IMR-90 (cell line): ENCODE measurements at regions not wholly inside any gene's neighbourhood (a gene's known extent, or its start where the extent isn't known, plus 50 kb on each side); places are given as distances from the start of the nearest gene placed in this dataset.
A peak's percentile ranks its signal among the peaks of the same experiment; 100 is the strongest.

Experiments used
- ATAC-seq: fragments of 200-7000 bp; cut with Tn5 transposase; 2 replicates; pipeline ENCODE4 v1.9.1; 2020; ENCODE audit warnings: low read depth, mild to moderate bottlenecking, moderate library complexity
- BruUV-seq: library from RNA; stranded (reverse); fragments of 400-500 nt; replicated peaks from 2 replicates; lab custom pipeline; 2021; lab: Mats Ljungman, UMichigan
- CTCF ChIA-PET: fragments of 300-600 bp; formaldehyde crosslinking; extraction: SDS; loops from one replicate; lab custom pipeline; 2021; ENCODE audit warnings: antibody characterized with exemption; lab: Yijun Ruan, JAX
- POLR2A ChIA-PET: fragments of 300-600 bp; sonication (Branson Sonifier 250); formaldehyde crosslinking; loops from one replicate; lab custom pipeline; 2022; ENCODE audit warnings: antibody characterized with exemption; ENCODE audit not compliant: unreplicated experiment; lab: Charles Lee
- DNase-seq: peaks from one replicate; pipeline ENCODE4 v3.0.0; 2013
- H2AFZ ChIP-seq: replicated peaks from 2 replicates; pipeline ENCODE3; 2013; ENCODE audit warnings: low read length, mild to moderate bottlenecking; ENCODE audit not compliant: poor library complexity
- H2AK5ac ChIP-seq: 2 replicates; pipeline ENCODE4 v1.6.1; 2013; ENCODE audit warnings: low read depth, low read length, inconsistent platforms
- H2AK9ac ChIP-seq: replicated peaks from 2 replicates; pipeline ENCODE3; 2013; ENCODE audit warnings: mild to moderate bottlenecking, low read depth, low read length, moderate library complexity; ENCODE audit not compliant: poor library complexity
- H2BK120ac ChIP-seq: 2 replicates; pipeline ENCODE4 v1.6.1; 2013; ENCODE audit warnings: low read depth, low read length, inconsistent platforms
- H2BK15ac ChIP-seq: 3 replicates; pipeline ENCODE4 v1.6.1; 2013; ENCODE audit warnings: low read depth, low read length, inconsistent platforms
- H2BK20ac ChIP-seq: 2 replicates; pipeline ENCODE4 v1.6.1; 2013; ENCODE audit warnings: low read depth, mild to moderate bottlenecking, inconsistent platforms, low read length, moderate library complexity
- H2BK5ac ChIP-seq: 2 replicates; pipeline ENCODE4 v1.6.1; 2013; ENCODE audit warnings: mild to moderate bottlenecking, low read depth, low read length, inconsistent platforms; ENCODE audit not compliant: poor library complexity, severe bottlenecking
- H3K14ac ChIP-seq: replicated peaks from 2 replicates; pipeline ENCODE4 v1.6.1; 2013; ENCODE audit warnings: low read depth, low read length, inconsistent platforms
- H3K18ac ChIP-seq: 2 replicates; pipeline ENCODE4 v1.6.1; 2013; ENCODE audit warnings: low read depth, low read length, control low read depth
- H3K23ac ChIP-seq: 2 replicates; pipeline ENCODE4 v1.6.1; 2013; ENCODE audit warnings: low read depth, low read length, inconsistent platforms
- H3K27ac ChIP-seq: 2 replicates; pipeline ENCODE4 v1.5.1; 2013; ENCODE audit warnings: mild to moderate bottlenecking, control low read depth, low read length; ENCODE audit not compliant: insufficient read depth
- H3K27me3 ChIP-seq: 2 replicates; pipeline ENCODE4 v1.6.1; 2013; ENCODE audit warnings: low read length; ENCODE audit not compliant: control insufficient read depth, insufficient read depth
- H3K36me3 ChIP-seq: 2 replicates; pipeline ENCODE4 v1.6.1; 2013; ENCODE audit warnings: low read length, mixed read lengths; ENCODE audit not compliant: control insufficient read depth, insufficient read depth
- H3K4ac ChIP-seq: 2 replicates; pipeline ENCODE4 v1.6.1; 2013; ENCODE audit warnings: low read depth, low read length, inconsistent platforms
- H3K4me1 ChIP-seq: 2 replicates; pipeline ENCODE4 v1.6.1; 2013; ENCODE audit warnings: low read length, mixed read lengths; ENCODE audit not compliant: control insufficient read depth, insufficient read depth
- H3K4me2 ChIP-seq: 2 replicates; pipeline ENCODE4 v1.6.1; 2013; ENCODE audit warnings: low read depth, mild to moderate bottlenecking, control low read depth, low read length, moderate library complexity
- H3K4me3 ChIP-seq: 2 replicates; pipeline ENCODE4 v1.5.1; 2013; ENCODE audit warnings: low read depth, mild to moderate bottlenecking, control low read depth, low read length, moderate library complexity; ENCODE audit not compliant: insufficient read depth
- H3K56ac ChIP-seq: 2 replicates; pipeline ENCODE4 v1.6.1; 2013; ENCODE audit warnings: low read length, inconsistent platforms; ENCODE audit not compliant: insufficient read depth; ENCODE audit errors: extremely low read depth
- H3K79me1 ChIP-seq, 2 experiments: 2 replicates each; pipeline ENCODE4 v1.6.1; 2013; ENCODE audit warnings: low read length in 2 of 2, inconsistent platforms in 1 of 2, low read depth in 1 of 2
- H3K9ac ChIP-seq: 2 replicates; pipeline ENCODE4 v1.6.1; 2013; ENCODE audit warnings: low read depth, low read length, control low read depth
- H3K9me1 ChIP-seq: 2 replicates; pipeline ENCODE4 v1.6.1; 2013; ENCODE audit warnings: low read length, inconsistent platforms; ENCODE audit not compliant: insufficient read depth
- H3K9me3 ChIP-seq: 2 replicates; pipeline ENCODE4 v1.6.1; 2013; ENCODE audit warnings: low read length; ENCODE audit not compliant: control insufficient read depth, insufficient read depth
- H4K20me1 ChIP-seq: 2 replicates; pipeline ENCODE4 v1.6.1; 2013; ENCODE audit warnings: low read length, inconsistent platforms; ENCODE audit not compliant: insufficient read depth
- H4K5ac ChIP-seq: 2 replicates; pipeline ENCODE4 v1.6.1; 2013; ENCODE audit warnings: mild to moderate bottlenecking, low read depth, low read length, control low read depth
- H4K8ac ChIP-seq, 2 experiments: 2 replicates each; pipeline ENCODE4 v1.6.1; 2013; ENCODE audit warnings: low read depth in 2 of 2, low read length in 2 of 2, control low read depth in 1 of 2, inconsistent platforms in 1 of 2
- H4K91ac ChIP-seq: 2 replicates; pipeline ENCODE4 v1.6.1; 2013; ENCODE audit warnings: low read depth, low read length, inconsistent platforms; ENCODE audit not compliant: insufficient read depth
- BHLHE40 ChIP-seq: fragments of 150-350 bp; IDR thresholded peaks from 2 replicates; pipeline ENCODE4 v1.6.1; 2016; ENCODE audit warnings: mild to moderate bottlenecking, low read depth, low read length
- CEBPB ChIP-seq: IDR thresholded peaks from 2 replicates; pipeline ENCODE4 v1.6.1; 2012; ENCODE audit warnings: low read depth, low read length, improper control_type of control experiment
- MAFK ChIP-seq: IDR thresholded peaks from 2 replicates; pipeline ENCODE4 v1.6.1; 2012; ENCODE audit warnings: low read depth, low read length, improper control_type of control experiment
- NFE2L2 ChIP-seq: fragments of 150-350 bp; IDR thresholded peaks from 2 replicates; pipeline ENCODE4 v1.6.1; 2016; ENCODE audit warnings: low read depth, mild to moderate bottlenecking, low read length
- RAD21 ChIP-seq: IDR thresholded peaks from 2 replicates; pipeline ENCODE4 v1.6.1; 2012; ENCODE audit warnings: low read length, improper control_type of control experiment
- RCOR1 ChIP-seq: IDR thresholded peaks from 2 replicates; pipeline ENCODE4 v1.6.1; 2012; ENCODE audit warnings: mild to moderate bottlenecking, low read length, improper control_type of control experiment; ENCODE audit not compliant: insufficient replicate concordance
- RFX5 ChIP-seq: IDR thresholded peaks from 2 replicates; pipeline ENCODE4 v1.8.0; 2012; ENCODE audit warnings: low read depth, mild to moderate bottlenecking, low read length, moderate library complexity
- SMC3 ChIP-seq: fragments of 150-350 bp; IDR thresholded peaks from 2 replicates; pipeline ENCODE4 v1.6.1; 2016; ENCODE audit warnings: low read depth, mild to moderate bottlenecking, antibody characterized with exemption, low read length, moderate library complexity
- WGBS, 2 experiments: methylation state at CpG; one replicate each; pipeline versions ENCODE4 v1.1.5 to v1.1.7; 2013; ENCODE audit warnings: missing lambda C conversion rate in 2 of 2; ENCODE audit not compliant: insufficient read length in 1 of 2; ENCODE audit errors: extremely low coverage in 2 of 2; 5-methylcytosine and 5-hydroxymethylcytosine counted together
- dilution Hi-C: fragments of 300-500 bp; cut with HindIII; formaldehyde crosslinking; loops from one replicate; pipeline ENCODE4 v1.14.3; 2018; ENCODE audit warnings: low sequenced_read_pairs; ENCODE audit not compliant: unreplicated experiment
- in situ Hi-C: fragments of 300-500 bp; cut with MboI; formaldehyde crosslinking; loops from 3 replicates; pipeline ENCODE4 v1.14.3; 2019; ENCODE audit warnings: low sequenced_read_pairs, inconsistent platforms, mixed read lengths
- intact Hi-C: fragments of 100-400 bp; cut with micrococcal nuclease; formaldehyde crosslinking; loops from 2 replicates; pipeline ENCODE4 v1.10.0; 2022

- in situ Hi-C loops (no loop called here), intact Hi-C loops (no loop called here), dilution Hi-C loops (no loop called here)
- no peak overlapping the region for H2BK5ac ChIP-seq
- H2AFZ ChIP-seq = no peak overlapping the region
- DNase-seq (no peak), ATAC-seq (no peak)
- H3K14ac ChIP-seq = no peak overlapping the region
- peaks cover 11% of the 10 kb centered on the region for H3K9me1 ChIP-seq
- H2BK120ac ChIP-seq = no peak overlapping the region; the same call in 1 of the 2 replicates
- no peak overlapping the region for H3K27ac ChIP-seq
- no CpG with 5 or more reads among the region's 2 CpGs for WGBS, 2 experiments
- BruUV-seq = no TSS peak
- H3K23ac ChIP-seq = no peak overlapping the region
- no peaks in the 10 kb centered on the region for H4K20me1 ChIP-seq
- no peak overlapping the region for H3K4me3 ChIP-seq
- TF ChIP-seq NFE2L2 (no peak), RFX5 (no peak), RCOR1 (no peak), RAD21 (no peak), CEBPB (no peak), MAFK (no peak), BHLHE40 (no peak), SMC3 (no peak)
- no peak overlapping the region for H3K56ac ChIP-seq
- H3K4me1 ChIP-seq = peaks cover 14% of the 10 kb centered on the region
- H3K9ac ChIP-seq = no peak overlapping the region
- peak overlapping the region; percentile 26; the same call in 1 of the 2 replicates for H3K4ac ChIP-seq
- H4K5ac ChIP-seq = no peak overlapping the region
- H2BK15ac ChIP-seq = peak overlapping the region; percentile 68; the same call in 1 of the 3 replicates
- H2AK9ac ChIP-seq = no peak overlapping the region
- no peaks in the 10 kb centered on the region for H3K79me1 ChIP-seq
- H3K4me2 ChIP-seq = no peak overlapping the region
- no peaks in the 10 kb centered on the region for H3K9me3 ChIP-seq
- CTCF ChIA-PET = no interaction called here
- POLR2A ChIA-PET = no interaction called here
- H3K36me3 ChIP-seq = no peaks in the 10 kb centered on the region
- H3K27me3 ChIP-seq = no peaks in the 10 kb centered on the region; the same call in 1 of the 2 replicates
- no peak overlapping the region for H4K8ac ChIP-seq
- no peak overlapping the region for H4K91ac ChIP-seq
- H2BK20ac ChIP-seq = no peak overlapping the region
- no peak overlapping the region for H3K18ac ChIP-seq
- peak overlapping the region; percentile 70; the same call in 1 of the 2 replicates for H2AK5ac ChIP-seq
Observed at GRCh38 chr2:19806591-19806990, 95.2 kb downstream of the TTC32 start.
